Activated naive CD4-positive, alpha-beta T cell treated with anti-CD3 and anti-CD28 coated beads, Interleukin-2, amount 50 U/mL, for 72 hours (primary cell): ENCODE measurements at regions not wholly inside any gene's neighbourhood (a gene's known extent, or its start where the extent isn't known, plus 50 kb on each side); places are given as distances from the start of the nearest gene placed in this dataset.
"Not testable (repeated sequence)": the region's sequence is repeated elsewhere in the genome, so short reads cannot be mapped to it uniquely, and the experiment has no call there.

Experiments used
- ATAC-seq, 2 donors: fragments of 150-1000 bp; cut with Tn5 transposase; 2 replicates each; pipeline ENCODE4 v1.10.0; 2021; ENCODE audit warnings: mild to moderate bottlenecking in 2 of 2, moderate library complexity in 2 of 2
- DNase-seq, 2 donors: peaks; one replicate each; pipeline ENCODE4 v3.0.0; 2021 to 2022; ENCODE audit warnings: low spot score in 2 of 2
- H3K27ac Mint-ChIP-seq, 2 donors: one replicate each; pipeline ENCODE4 v1.8.0; 2022; ENCODE audit warnings: mild to moderate bottlenecking in 2 of 2, mixed read lengths in 2 of 2
- H3K36me3 Mint-ChIP-seq, 2 donors: one replicate each; pipeline ENCODE4 v1.8.0; 2022; ENCODE audit warnings: mixed read lengths in 2 of 2
- H3K9me3 Mint-ChIP-seq, 2 donors: one replicate each; pipeline ENCODE4 v1.8.0; 2022; ENCODE audit warnings: mixed read lengths in 2 of 2

DNA sequence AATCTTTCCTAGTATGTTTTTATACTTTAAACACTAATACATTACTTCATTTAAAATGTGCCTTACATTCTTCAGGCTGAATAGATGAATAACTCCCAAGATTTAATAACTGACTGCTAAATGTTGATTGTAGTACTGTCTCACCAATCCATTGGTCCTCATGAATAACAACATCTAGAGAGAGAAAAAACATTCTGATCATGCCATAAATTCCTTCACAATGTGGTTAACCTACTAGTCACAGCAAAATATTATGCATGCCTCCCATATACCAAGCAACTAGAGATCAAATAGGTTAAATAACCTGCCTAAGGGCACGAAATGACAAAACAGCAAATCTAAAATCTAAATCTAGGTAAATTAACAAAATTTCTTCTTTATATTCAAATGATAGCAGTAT lies 66.2 kb downstream of the SYT15 start:
- not testable (repeated sequence) for H3K9me3 Mint-ChIP-seq, ATAC-seq, H3K27ac Mint-ChIP-seq, DNase-seq, H3K36me3 Mint-ChIP-seq

DNA sequence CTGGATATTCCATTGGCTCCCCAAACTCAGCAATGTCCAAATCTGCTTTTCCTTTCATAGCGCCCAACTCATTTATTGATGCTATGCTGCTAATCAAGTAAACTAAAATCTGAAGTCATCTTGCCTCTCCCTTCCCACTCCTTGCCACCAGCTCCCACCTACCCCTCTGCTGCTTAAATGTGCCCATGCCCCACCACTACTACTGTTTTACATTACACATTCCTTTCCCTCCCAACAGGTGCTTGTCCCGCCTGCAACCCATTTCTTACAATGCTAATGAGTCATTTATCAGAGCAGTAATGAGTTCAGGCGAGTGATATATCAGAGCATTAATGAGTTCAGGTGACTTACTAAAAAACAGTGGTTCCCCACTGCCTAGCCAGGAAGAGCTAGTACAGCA lies 67.2 kb downstream of the SYT15 start:
- H3K27ac Mint-ChIP-seq, DNase-seq, H3K36me3 Mint-ChIP-seq, ATAC-seq, H3K9me3 Mint-ChIP-seq: not testable (repeated sequence)

DNA sequence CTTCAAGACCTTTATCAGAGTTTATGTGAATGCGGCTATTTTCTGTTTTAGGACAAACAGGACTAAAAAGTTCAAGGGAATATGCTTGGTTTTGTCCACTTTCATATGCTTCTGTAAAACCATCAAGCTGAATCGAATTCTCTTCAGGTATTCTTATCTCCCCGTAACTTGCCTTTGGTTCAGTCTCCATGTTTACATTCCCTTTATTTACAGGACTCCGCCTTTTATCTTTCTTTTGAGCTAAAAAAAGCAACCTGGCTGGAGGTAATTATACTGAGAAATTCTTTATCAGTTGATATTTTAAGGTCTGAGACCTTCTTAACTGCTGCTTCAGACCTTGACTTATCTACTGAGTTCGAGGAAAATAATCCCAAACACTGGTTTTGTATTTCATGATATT lies 72.0 kb downstream of the SYT15 start:
- not testable (repeated sequence) for DNase-seq, ATAC-seq

DNA sequence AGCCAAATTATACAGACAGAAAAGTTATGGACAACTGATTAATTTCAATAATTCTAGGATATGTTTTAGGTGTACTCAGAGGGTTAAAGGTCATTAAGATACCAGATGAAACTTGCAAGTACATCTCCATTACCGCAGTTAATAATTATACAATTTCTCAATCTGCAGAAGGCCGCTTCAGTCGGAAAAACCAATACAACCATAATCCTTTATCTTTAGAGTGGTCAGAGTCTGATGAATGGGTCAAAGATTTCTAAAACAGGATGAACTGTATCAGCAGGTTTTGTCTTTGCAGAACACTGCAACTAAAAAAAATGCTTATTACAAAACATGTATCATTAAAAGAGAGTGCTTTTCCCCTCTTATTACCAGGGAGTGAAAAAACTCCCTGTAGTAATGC lies 78.5 kb downstream of the SYT15 start:
- H3K9me3 Mint-ChIP-seq, ATAC-seq, H3K36me3 Mint-ChIP-seq, H3K27ac Mint-ChIP-seq, DNase-seq: not testable (repeated sequence)

More for the DNA sequence above, 72.0 kb downstream of the SYT15 start:
- H3K36me3 Mint-ChIP-seq, H3K9me3 Mint-ChIP-seq, H3K27ac Mint-ChIP-seq: not testable (repeated sequence)

DNA sequence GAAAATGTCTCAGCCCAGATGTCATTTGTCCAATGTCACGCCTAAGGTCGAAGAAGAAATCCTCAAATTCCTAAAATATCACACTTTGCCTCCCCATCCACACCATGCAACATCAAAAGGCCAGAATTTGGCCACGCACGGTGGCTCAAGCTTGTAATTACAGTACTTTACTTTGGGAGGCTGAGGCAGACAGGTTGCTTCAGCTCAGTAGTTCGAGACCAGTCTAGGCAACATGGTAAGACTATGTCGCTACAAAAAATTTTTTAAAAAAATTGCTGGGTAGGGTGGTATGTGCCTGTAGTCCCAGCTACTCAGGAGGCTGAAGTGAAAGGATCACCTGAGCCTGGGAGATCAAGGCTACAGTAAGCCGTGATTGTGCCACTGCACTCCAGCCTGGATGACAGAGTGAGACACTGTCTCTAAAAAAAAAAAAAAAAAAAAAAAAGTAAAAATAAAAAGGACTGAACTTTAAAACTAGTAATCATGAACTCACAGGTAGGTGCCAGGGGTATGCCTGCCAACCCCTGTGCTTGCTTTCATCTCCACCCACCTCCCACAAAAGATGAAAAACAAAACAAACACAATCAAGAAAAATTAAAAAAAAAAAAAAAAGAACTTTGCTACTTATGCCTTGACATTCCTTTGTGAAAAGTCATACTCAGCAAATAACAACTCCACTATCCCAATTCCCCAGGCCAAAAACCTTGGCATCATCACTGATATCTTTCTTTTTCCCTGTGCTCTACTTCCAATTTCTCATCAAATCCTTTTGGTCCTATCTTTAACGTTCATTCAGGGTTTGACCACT lies 81.3 kb downstream of the SYT15 start:
- DNase-seq, H3K9me3 Mint-ChIP-seq, H3K36me3 Mint-ChIP-seq, H3K27ac Mint-ChIP-seq, ATAC-seq: not testable (repeated sequence)

DNA sequence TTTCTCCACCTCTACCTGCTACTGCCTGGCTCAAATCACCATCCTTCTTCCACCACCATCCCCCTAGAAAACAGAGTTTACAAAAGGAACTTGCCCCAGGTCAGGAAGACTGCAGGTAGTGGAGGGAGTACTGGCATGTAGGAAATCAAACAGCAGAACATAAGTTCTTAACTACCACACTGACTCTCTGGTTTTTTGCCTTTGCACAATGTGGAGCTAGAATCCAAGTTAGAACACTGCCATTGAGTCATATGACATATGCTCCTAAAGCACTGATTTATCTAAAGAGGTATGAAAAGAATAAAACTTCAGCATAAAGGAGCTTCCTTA lies 81.9 kb downstream of the SYT15 start:
- H3K9me3 Mint-ChIP-seq, ATAC-seq, H3K36me3 Mint-ChIP-seq, DNase-seq, H3K27ac Mint-ChIP-seq: not testable (repeated sequence)

DNA sequence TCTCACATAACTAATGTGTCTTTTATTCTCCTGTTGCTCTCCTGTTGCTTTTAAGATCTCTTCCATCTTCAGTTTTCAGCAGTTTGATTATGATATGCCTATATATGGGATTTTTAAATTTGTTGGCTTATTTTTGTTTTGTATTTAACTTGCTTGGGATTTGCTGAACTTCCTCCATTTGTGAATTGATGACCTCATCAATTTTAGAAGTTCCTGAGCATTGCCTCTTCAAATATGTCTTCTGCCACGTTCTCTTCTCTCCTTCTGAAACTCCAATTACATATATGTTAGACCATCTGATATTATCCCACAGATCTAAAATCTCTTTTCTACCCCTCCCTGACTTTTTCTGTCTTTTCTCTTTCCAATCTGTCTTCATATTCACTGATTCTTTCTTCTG lies 86.6 kb downstream of the SYT15 start:
- H3K36me3 Mint-ChIP-seq, DNase-seq, ATAC-seq, H3K9me3 Mint-ChIP-seq, H3K27ac Mint-ChIP-seq: not testable (repeated sequence)

DNA sequence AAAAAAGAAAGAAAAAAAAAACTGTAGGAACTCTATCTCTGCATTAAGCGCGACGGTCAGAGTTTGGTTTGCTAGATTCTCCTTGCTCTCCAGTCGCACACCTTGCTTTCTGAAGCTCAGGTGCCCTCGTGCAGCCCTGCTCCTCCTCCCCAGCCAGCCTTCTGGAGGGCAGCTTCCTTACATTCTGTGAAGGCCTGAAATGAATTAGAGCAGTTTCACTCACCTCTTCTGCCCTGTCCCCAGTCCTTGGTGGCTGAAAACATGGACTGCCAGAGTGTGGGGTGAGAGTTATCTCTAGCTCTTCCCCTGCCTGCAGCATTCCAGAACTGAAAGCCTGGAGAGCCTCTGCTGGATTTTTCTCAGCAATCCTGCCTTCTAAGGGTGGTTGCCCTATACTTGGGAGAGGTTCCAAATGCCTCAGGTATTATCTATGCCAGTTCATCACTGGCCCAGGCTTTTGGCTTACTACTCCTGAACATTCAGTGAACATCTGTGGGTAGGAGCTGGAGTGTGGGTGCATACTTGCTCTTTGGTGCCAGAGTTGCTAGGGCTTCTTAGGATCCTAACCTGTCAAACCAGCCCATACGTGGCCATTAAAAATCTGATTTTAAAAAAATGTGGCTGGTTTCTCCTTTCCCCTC lies 89.5 kb downstream of the SYT15 start:
- ATAC-seq, H3K27ac Mint-ChIP-seq, H3K36me3 Mint-ChIP-seq, H3K9me3 Mint-ChIP-seq, DNase-seq: not testable (repeated sequence)

DNA sequence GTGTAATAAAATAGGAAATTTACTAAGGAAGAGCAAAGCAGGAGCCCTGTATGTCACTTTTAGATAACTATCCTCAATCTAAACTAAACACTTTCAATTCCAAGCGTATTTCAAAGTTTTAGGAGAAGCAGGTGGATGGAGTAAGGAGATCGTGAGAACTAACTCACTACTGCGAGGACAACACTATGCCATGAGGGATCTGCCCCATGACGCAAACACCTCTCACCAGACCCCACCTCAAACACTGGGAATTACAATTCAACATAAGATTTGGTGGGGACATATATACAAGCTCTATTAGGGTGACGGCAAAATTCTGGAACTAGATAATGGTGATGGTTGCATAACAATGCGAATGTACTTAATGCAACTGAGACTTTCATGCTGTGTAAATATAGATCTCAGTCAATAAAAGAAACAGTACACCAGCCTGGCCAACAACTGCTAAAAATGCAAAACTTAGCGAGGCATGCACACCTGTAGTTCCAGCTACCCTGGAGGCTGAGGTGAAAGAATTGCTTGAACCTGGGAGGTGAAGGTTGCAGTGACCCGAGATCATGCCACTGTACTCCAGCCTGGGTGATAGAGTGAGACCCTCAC lies 99.0 kb downstream of the SYT15 start:
- H3K9me3 Mint-ChIP-seq, ATAC-seq, H3K36me3 Mint-ChIP-seq, DNase-seq, H3K27ac Mint-ChIP-seq: not testable (repeated sequence)

DNA sequence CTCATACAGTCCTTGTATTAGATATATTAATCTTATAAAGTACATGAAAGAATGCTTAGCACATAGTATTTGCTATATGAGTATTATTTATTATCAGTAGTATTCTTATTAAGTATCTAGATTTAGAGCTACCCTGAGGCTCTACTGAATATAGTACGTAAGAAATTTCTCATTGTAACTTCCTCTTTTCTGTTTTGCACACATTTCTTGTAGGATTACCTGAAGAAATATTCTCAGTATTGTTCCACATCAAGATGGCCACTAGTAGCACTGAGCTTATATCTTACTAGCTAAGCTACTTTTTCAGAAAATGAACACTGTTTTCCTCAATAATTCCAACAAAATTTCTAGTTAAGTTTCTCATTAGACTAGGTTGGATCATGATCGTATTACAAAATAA lies 112.5 kb downstream of the SYT15 start:
- not testable (repeated sequence) for H3K9me3 Mint-ChIP-seq, H3K27ac Mint-ChIP-seq, ATAC-seq, H3K36me3 Mint-ChIP-seq, DNase-seq

DNA sequence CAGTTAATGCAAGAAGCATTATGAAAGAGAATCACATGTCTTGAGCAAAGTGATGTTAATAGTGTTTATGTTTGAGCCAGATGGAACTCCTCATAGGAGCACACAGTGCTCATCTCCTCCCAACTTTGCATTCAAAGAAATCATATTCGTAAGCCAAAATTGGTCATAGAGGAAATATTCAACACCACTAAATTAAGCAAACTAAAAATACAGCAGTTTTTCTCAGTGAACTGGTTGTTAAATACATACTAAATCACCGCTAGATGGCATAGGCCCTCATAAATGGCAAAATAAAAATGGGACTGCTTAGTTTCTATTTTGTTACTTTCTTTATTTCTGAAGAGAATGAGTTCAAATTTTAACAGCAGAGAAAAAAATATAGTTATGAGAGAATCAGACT lies 114.3 kb downstream of the SYT15 start:
- ATAC-seq, H3K36me3 Mint-ChIP-seq, DNase-seq, H3K27ac Mint-ChIP-seq, H3K9me3 Mint-ChIP-seq: not testable (repeated sequence)

DNA sequence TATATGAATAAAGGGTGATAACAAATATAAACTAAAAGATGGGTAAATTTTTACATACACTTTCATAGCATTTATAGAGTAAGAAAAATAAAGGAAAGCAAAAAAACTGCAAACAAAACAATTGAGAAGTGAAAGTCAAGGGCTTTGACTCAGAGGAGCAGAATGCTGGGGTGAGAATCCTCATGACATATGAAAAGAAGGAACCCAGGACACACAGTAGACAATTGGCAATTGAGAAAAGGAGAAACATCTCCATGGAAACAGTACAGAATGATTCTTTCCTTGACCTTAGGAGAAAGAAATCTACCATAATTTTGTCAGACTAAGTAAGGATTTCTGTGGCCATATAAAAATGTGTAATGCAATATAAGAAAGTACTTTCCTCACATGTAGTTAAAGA lies 138.3 kb downstream of the SYT15 start:
- not testable (repeated sequence) for H3K9me3 Mint-ChIP-seq, H3K27ac Mint-ChIP-seq, ATAC-seq, H3K36me3 Mint-ChIP-seq, DNase-seq

DNA sequence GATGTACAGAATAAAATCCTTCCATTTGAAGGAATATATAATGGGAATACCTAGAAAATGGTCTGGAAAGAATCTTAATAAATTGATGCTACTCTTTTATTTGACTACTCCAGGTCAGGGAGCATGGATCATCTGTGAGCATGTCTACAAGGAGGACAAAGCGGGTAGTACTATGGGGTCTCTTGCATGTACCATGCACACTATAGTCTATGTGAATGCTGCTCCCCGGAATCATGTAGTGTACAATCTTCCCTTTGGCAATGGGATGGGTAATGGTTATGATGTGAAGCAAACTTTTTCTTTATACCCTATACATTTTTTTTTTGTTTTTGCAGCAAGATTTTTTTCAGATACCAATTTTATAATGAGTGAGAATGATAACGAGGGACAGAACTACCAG lies 139.1 kb downstream of the SYT15 start:
- not testable (repeated sequence) for DNase-seq, ATAC-seq, H3K9me3 Mint-ChIP-seq, H3K36me3 Mint-ChIP-seq, H3K27ac Mint-ChIP-seq

DNA sequence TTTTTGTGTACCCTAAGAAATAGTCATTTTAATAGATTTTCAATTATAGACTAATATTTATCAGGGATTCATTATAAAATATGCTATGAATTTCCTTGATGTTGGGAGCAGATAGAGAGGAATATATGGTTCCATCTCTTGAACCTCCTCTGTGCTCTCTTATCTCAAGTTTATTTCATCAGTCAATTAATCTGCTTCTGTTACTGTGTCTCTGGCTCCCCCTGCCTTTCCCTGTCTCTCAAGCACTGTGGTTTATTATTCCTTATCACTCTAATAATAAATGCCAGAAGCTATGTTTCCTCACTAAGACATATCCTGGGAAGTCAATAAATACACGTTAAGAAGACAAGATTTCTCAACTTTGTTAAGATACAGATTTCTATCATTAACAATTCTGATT lies 141.5 kb downstream of the SYT15 start:
- H3K27ac Mint-ChIP-seq, DNase-seq, ATAC-seq, H3K36me3 Mint-ChIP-seq, H3K9me3 Mint-ChIP-seq: not testable (repeated sequence)

DNA sequence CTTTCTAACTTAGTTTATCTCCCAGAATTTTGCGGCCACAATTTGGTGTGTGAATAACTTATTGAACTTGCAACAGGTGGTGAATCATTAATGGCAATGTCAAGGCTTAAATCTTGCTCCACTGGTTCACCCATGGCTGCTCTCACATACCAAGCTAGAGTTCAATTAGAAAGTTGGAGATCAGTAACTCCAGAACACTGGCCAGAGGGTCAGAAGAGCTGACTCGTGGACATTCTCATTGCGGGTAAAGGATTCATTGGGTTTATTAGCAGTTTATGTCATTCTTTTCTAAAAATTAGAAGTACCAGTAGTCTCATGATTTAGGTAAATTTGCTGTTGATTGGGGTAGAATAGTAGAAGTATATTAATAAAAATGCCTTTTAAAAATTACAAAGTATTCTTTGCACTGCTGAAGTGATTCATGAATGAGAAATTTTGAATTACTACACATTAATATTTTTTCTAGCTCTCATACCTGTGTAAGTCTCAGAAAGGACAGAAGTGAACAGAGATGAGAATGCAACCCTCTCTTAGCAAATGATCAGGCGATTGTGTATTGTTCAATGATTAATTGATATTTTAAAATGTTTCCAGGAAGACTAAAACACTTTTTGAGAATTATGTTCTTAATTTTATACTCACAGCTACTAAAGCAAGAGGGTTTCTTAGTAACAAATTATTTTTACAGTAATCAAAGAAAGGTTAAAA lies 142.0 kb downstream of the SYT15 start:
- not testable (repeated sequence) for H3K27ac Mint-ChIP-seq, H3K9me3 Mint-ChIP-seq, DNase-seq, ATAC-seq, H3K36me3 Mint-ChIP-seq

DNA sequence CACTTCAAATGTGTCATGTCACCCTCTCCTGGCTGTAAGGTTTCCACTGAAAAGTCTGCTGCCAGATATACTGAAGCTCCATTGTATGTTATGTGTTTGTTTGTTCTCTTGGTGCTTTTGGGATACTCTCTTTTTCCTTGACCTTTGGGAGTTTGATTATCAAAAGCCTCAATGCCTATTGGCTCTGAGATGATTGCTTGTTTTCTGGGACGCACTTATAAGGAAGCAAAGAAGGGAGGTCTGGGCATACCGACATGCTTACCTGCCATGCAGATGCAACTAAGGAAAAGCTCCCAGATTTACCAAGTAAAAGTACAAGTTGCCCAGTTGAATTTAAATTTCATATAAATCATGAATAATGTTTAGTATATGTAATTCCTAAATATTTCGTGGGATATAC lies 145.3 kb downstream of the SYT15 start:
- not testable (repeated sequence) for H3K9me3 Mint-ChIP-seq, H3K36me3 Mint-ChIP-seq, ATAC-seq, H3K27ac Mint-ChIP-seq, DNase-seq

DNA sequence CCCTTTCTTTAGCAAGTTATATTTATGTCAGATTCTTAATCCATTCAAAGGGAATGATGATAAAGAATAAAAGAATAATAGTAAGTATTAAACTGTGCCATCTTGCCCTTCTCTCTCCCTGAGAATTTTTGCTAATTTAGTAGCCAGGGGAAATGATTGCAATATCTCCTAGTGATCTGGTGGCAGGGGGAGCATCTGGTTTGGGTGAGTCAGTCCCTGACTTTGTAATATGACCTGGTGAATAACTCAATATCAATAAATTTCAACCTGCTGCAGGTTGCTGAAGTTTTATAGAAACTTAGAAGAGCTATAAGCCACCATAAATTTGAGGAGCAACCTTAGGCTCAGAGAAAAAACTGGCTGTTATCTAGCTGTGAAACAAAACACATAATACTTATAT lies 149.4 kb downstream of the SYT15 start:
- H3K36me3 Mint-ChIP-seq, H3K9me3 Mint-ChIP-seq: not testable (repeated sequence)

More for the DNA sequence above, 149.4 kb downstream of the SYT15 start:
- H3K27ac Mint-ChIP-seq, DNase-seq, ATAC-seq: not testable (repeated sequence)
